HepG2 (cell line): ENCODE measurements at regions not wholly inside any gene's neighbourhood (a gene's known extent, or its start where the extent isn't known, plus 50 kb on each side); places are given as distances from the start of the nearest gene placed in this dataset.

Experiments used
- ATAC-seq: fragments of 200-7000 bp; cut with Tn5 transposase; 3 replicates; pipeline ENCODE4 v1.9.1; 2020; ENCODE audit warnings: mild to moderate bottlenecking, moderate library complexity
- BruUV-seq: library from RNA; stranded (reverse); fragments of 400-500 nt; replicated peaks from 2 replicates; lab custom pipeline; 2021; lab: Mats Ljungman, UMichigan
- CTCF ChIA-PET: fragments of 300-600 bp; formaldehyde crosslinking; extraction: SDS; loops from one replicate; lab custom pipeline; 2021; ENCODE audit warnings: low total read pairs, inconsistent platforms, low intra/inter-chr PET ratio; lab: Yijun Ruan, JAX
- POLR2A ChIA-PET: fragments of 350-600 bp; sonication (Branson Sonifier 250); formaldehyde crosslinking; loops from one replicate; lab custom pipeline; 2020; ENCODE audit warnings: antibody characterized with exemption, inconsistent platforms; lab: Yijun Ruan, JAX
- DNase-seq: peaks from one replicate; pipeline ENCODE4 v3.0.0-alpha.2; 2015; ENCODE audit warnings: low spot score
- FAIRE-seq: peaks from 3 replicates; lab custom pipeline; 2011; peaks lifted over from hg19 to GRCh38; lab: Jason Lieb, UNC
- H2AFZ ChIP-seq: one replicate; pipeline ENCODE4 v1.6.1; 2011; ENCODE audit warnings: low read length, inconsistent platforms
- H3K27ac ChIP-seq: fragments of 300-600 bp; 3 replicates; pipeline ENCODE4 v1.8.0; 2011; ENCODE audit warnings: mixed run types, mild to moderate bottlenecking, mixed read lengths, low read length, inconsistent platforms; ENCODE audit not compliant: insufficient read depth; ENCODE audit errors: extremely low read length
- H3K27me3 ChIP-seq, 2 experiments: fragments of 200-600 bp in 1 of 2; 2 replicates in 1 of 2; 3 replicates in 1 of 2; pipeline versions ENCODE4 v1.6.0 to v1.8.0; 2011; ENCODE audit warnings: low read length in 2 of 2, mild to moderate bottlenecking in 2 of 2, moderate library complexity in 2 of 2, inconsistent platforms in 1 of 2; ENCODE audit not compliant: insufficient read depth in 2 of 2, control insufficient read depth in 1 of 2
- H3K36me3 ChIP-seq, 2 experiments: fragments of 200-600 bp in 1 of 2; replicated peaks in 1 of 2; 2 replicates in 1 of 2; 3 replicates in 1 of 2; pipeline versions ENCODE4 v1.5.1 to v1.8.0; 2011; ENCODE audit warnings: low read length in 2 of 2, inconsistent platforms in 1 of 2; ENCODE audit not compliant: insufficient read depth in 2 of 2, control insufficient read depth in 1 of 2
- H3K4me1 ChIP-seq: 2 replicates; pipeline ENCODE4 v1.5.1; 2012; ENCODE audit warnings: low read length, inconsistent platforms; ENCODE audit not compliant: insufficient read depth
- H3K4me2 ChIP-seq: 2 replicates; pipeline ENCODE4 v1.6.0; 2011; ENCODE audit warnings: low read depth, low read length, inconsistent platforms
- H3K4me3 ChIP-seq, 3 experiments: fragments of 200-600 bp in 1 of 3; sonication (generic), shearing (Covaris generic) in 1 of 3; replicated peaks in 1 of 3; 2 replicates each; pipeline ENCODE4 v1.5.1; 2011 to 2016; ENCODE audit warnings: low read length in 3 of 3, inconsistent platforms in 2 of 3, low read depth in 2 of 3, mild to moderate bottlenecking in 2 of 3, control low read depth in 1 of 3, mixed read lengths in 1 of 3; ENCODE audit not compliant: insufficient read depth in 1 of 3
- H3K79me2 ChIP-seq: one replicate; pipeline ENCODE4 v1.6.1; 2011; ENCODE audit warnings: low read length, inconsistent platforms; ENCODE audit not compliant: insufficient read depth
- H3K9ac ChIP-seq: 2 replicates; pipeline ENCODE4 v1.6.0; 2011; ENCODE audit warnings: mild to moderate bottlenecking, low read depth, low read length, inconsistent platforms; ENCODE audit not compliant: insufficient read depth
- H3K9me3 ChIP-seq: 2 replicates; pipeline ENCODE4 v1.5.1; 2012; ENCODE audit warnings: mild to moderate bottlenecking, low read length
- H4K20me1 ChIP-seq: 2 replicates; pipeline ENCODE4 v1.6.0; 2011; ENCODE audit warnings: inconsistent platforms, mild to moderate bottlenecking, low read length, moderate library complexity; ENCODE audit not compliant: insufficient read depth
- ETV5 ChIP-seq: IDR thresholded peaks from 2 replicates; pipeline ENCODE4 v1.6.1; 2018; ENCODE audit warnings: missing biosample characterization, missing genetic modification reagents, inconsistent platforms, borderline replicate concordance
- GATAD2A ChIP-seq: IDR thresholded peaks from 2 replicates; pipeline ENCODE4 v1.6.1; 2016
- KMT2A ChIP-seq: sonication (generic); formaldehyde crosslinking; IDR thresholded peaks from 2 replicates; pipeline ENCODE4 v1.4.0; 2020; ENCODE audit warnings: missing genetic modification reagents
- MAFK ChIP-seq, 2 experiments: IDR thresholded peaks in 1 of 2; conservative IDR thresholded peaks in 1 of 2; 2 replicates each; pipeline ENCODE4 v1.6.1; 2011; ENCODE audit warnings: improper control_type of control experiment in 2 of 2, low read length in 2 of 2
- MEIS2 ChIP-seq: sonication (generic); formaldehyde crosslinking; IDR thresholded peaks from 2 replicates; pipeline ENCODE4 v1.9.0; 2021; ENCODE audit warnings: mild to moderate bottlenecking, missing genetic modification reagents
- PBX2 ChIP-seq: IDR thresholded peaks from 2 replicates; pipeline ENCODE4 v1.6.1; 2016; ENCODE audit warnings: control low read depth
- XBP1 ChIP-seq: sonication (generic); formaldehyde crosslinking; IDR thresholded peaks from 2 replicates; pipeline ENCODE4 v1.5.0; 2020; ENCODE audit warnings: missing genetic modification reagents
- ZNF350 ChIP-seq: sonication (generic); formaldehyde crosslinking; IDR thresholded peaks from 2 replicates; pipeline ENCODE4 v1.4.0; 2020; ENCODE audit warnings: mild to moderate bottlenecking, low read depth, missing genetic modification reagents, borderline replicate concordance
- ZNF607 ChIP-seq: sonication (generic); formaldehyde crosslinking; IDR thresholded peaks from 2 replicates; pipeline ENCODE4 v1.5.1; 2020; ENCODE audit warnings: missing genetic modification reagents, mild to moderate bottlenecking, borderline replicate concordance
- WGBS: methylation state at CpG from one replicate; pipeline ENCODE4 v1.1.6; 2017; ENCODE audit warnings: low lambda C conversion rate; 5-methylcytosine and 5-hydroxymethylcytosine counted together
- in situ Hi-C: cut with HindIII; loops from 2 replicates; pipeline ENCODE4 v1.10.0; 2017; ENCODE audit warnings: low pct_unique_long_range_greater_than_20kb; ENCODE audit not compliant: extremely low pct_ligation_motif_present
- intact Hi-C: fragments of 100-400 bp; cut with micrococcal nuclease; formaldehyde crosslinking; loops from one replicate; pipeline ENCODE4 v1.10.0; 2022; ENCODE audit not compliant: unreplicated experiment

- TF ChIP-seq ETV5 (CRISPR knock-in tag) (no peak), ZNF607 (CRISPR knock-in tag) (no peak), KMT2A (CRISPR knock-in tag) (no peak)
Observed at GRCh38 chr5:112064956-112065355, 308.0 kb upstream of the NREP start (continued).

- ChIA-PET POLR2A (no interaction called here), CTCF (no interaction called here)
- no peaks in the 10 kb centered on the region for H3K4me1 ChIP-seq
- BruUV-seq, result no TSS peak
- no peak overlapping the region for H3K4me3 ChIP-seq
- no peak overlapping the region for H3K4me2 ChIP-seq
- intact Hi-C loops, result no loop called here
- no peaks in the 10 kb centered on the region for H3K36me3 ChIP-seq
- ATAC-seq, result no peak
- in situ Hi-C loops, result no loop called here
- no peaks in the 10 kb centered on the region for H3K9me3 ChIP-seq
- FAIRE-seq, result no peak
- H3K79me2 ChIP-seq, result no peaks in the 10 kb centered on the region
- H4K20me1 ChIP-seq, result no peaks in the 10 kb centered on the region
- H3K27ac ChIP-seq, result no peak overlapping the region
- TF ChIP-seq MEIS2, result no peak
- 0 out of 4 replicates have a peak, but pooled peaks of 1 of the 2 experiments have one; percentile 4 for TF ChIP-seq MAFK (conservative IDR thresholded peaks at IDR 0.05 in 1 of 2, IDR thresholded peaks at IDR 0.05 in 1 of 2; ENCODE audit: low read length in 2 of 2)
- H2AFZ ChIP-seq, result no peak overlapping the region
- WGBS, result 0% methylated on average over 2 of the region's 2 CpGs
- H3K9ac ChIP-seq, result no peak overlapping the region
- DNase-seq, result no peak
- no peaks in the 10 kb centered on the region for H3K27me3 ChIP-seq
Observed at GRCh38 chr5:112064271-112064701, 307.3 kb upstream of the NREP start.

DNA sequence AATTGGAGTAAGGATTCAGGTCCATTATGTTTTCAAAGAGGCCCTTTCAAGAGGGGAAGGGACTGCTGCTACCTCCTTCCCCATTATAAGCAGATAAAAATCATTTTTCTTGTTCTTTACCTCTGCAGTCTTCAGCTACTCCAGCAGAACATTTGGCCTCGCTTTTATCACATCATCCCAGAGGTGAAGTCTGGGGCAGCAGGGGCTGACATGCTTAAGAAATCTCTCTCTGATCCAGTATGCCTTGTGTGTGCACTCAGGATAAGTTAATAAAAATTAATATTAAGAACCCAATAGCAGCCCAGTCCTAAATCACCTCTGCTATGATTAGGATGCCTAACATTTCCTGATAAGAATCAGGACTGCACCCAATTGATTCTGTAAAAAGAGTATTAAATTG lies 306.9 kb upstream of the NREP start:
- Histone ChIP-seq H3K9me3 (no peaks in the 10 kb centered on the region), H2AFZ (no peak overlapping the region), H3K36me3 (no peaks in the 10 kb centered on the region), H3K27ac (no peak overlapping the region), H3K4me3 (no peak overlapping the region), H3K4me2 (no peak overlapping the region), H4K20me1 (no peaks in the 10 kb centered on the region), H3K27me3 (no peaks in the 10 kb centered on the region), H3K9ac (no peak overlapping the region), H3K79me2 (no peaks in the 10 kb centered on the region), H3K4me1 (no peaks in the 10 kb centered on the region)
- no peak for ATAC-seq
- 0% methylated on average over 1 of the region's 1 CpG for WGBS
- BruUV-seq, result no TSS peak
- DNase-seq, result no peak
- FAIRE-seq, result no peak
- CTCF ChIA-PET, result no interaction called here
- in situ Hi-C loops (no loop called here), intact Hi-C loops (no loop called here)
- POLR2A ChIA-PET, result no interaction called here
- TF ChIP-seq PBX2 (CRISPR knock-in tag) (no peak), GATAD2A (CRISPR knock-in tag) (no peak), ZNF350 (CRISPR knock-in tag) (no peak), XBP1 (CRISPR knock-in tag) (no peak)
